IMR-90 (cell line): ENCODE measurements at regions not wholly inside any gene's neighbourhood (a gene's known extent, or its start where the extent isn't known, plus 50 kb on each side); places are given as distances from the start of the nearest gene placed in this dataset.

ENCODE experiments used
- ATAC-seq: fragments of 200-7000 bp; cut with Tn5 transposase; 2 replicates; pipeline ENCODE4 v1.9.1; 2020; ENCODE audit warnings: low read depth, mild to moderate bottlenecking, moderate library complexity
- BruUV-seq: library from RNA; stranded (reverse); fragments of 400-500 nt; replicated peaks from 2 replicates; lab custom pipeline; 2021; lab: Mats Ljungman, UMichigan
- CTCF ChIA-PET: fragments of 300-600 bp; formaldehyde crosslinking; extraction: SDS; loops from one replicate; lab custom pipeline; 2021; ENCODE audit warnings: antibody characterized with exemption; lab: Yijun Ruan, JAX
- POLR2A ChIA-PET: fragments of 300-600 bp; sonication (Branson Sonifier 250); formaldehyde crosslinking; loops from one replicate; lab custom pipeline; 2022; ENCODE audit warnings: antibody characterized with exemption; ENCODE audit not compliant: unreplicated experiment; lab: Charles Lee
- DNase-seq: peaks from one replicate; pipeline ENCODE4 v3.0.0; 2013
- H2AFZ ChIP-seq: replicated peaks from 2 replicates; pipeline ENCODE3; 2013; ENCODE audit warnings: low read length, mild to moderate bottlenecking; ENCODE audit not compliant: poor library complexity
- H2AK5ac ChIP-seq: 2 replicates; pipeline ENCODE4 v1.6.1; 2013; ENCODE audit warnings: low read depth, low read length, inconsistent platforms
- H2AK9ac ChIP-seq: replicated peaks from 2 replicates; pipeline ENCODE3; 2013; ENCODE audit warnings: mild to moderate bottlenecking, low read depth, low read length, moderate library complexity; ENCODE audit not compliant: poor library complexity
- H2BK120ac ChIP-seq: 2 replicates; pipeline ENCODE4 v1.6.1; 2013; ENCODE audit warnings: low read depth, low read length, inconsistent platforms
- H2BK15ac ChIP-seq: 3 replicates; pipeline ENCODE4 v1.6.1; 2013; ENCODE audit warnings: low read depth, low read length, inconsistent platforms
- H2BK20ac ChIP-seq: 2 replicates; pipeline ENCODE4 v1.6.1; 2013; ENCODE audit warnings: low read depth, mild to moderate bottlenecking, inconsistent platforms, low read length, moderate library complexity
- H2BK5ac ChIP-seq: 2 replicates; pipeline ENCODE4 v1.6.1; 2013; ENCODE audit warnings: mild to moderate bottlenecking, low read depth, low read length, inconsistent platforms; ENCODE audit not compliant: poor library complexity, severe bottlenecking
- H3K14ac ChIP-seq: replicated peaks from 2 replicates; pipeline ENCODE4 v1.6.1; 2013; ENCODE audit warnings: low read depth, low read length, inconsistent platforms
- H3K18ac ChIP-seq: 2 replicates; pipeline ENCODE4 v1.6.1; 2013; ENCODE audit warnings: low read depth, low read length, control low read depth
- H3K23ac ChIP-seq: 2 replicates; pipeline ENCODE4 v1.6.1; 2013; ENCODE audit warnings: low read depth, low read length, inconsistent platforms
- H3K27ac ChIP-seq: 2 replicates; pipeline ENCODE4 v1.5.1; 2013; ENCODE audit warnings: mild to moderate bottlenecking, control low read depth, low read length; ENCODE audit not compliant: insufficient read depth
- H3K27me3 ChIP-seq: 2 replicates; pipeline ENCODE4 v1.6.1; 2013; ENCODE audit warnings: low read length; ENCODE audit not compliant: control insufficient read depth, insufficient read depth
- H3K36me3 ChIP-seq: 2 replicates; pipeline ENCODE4 v1.6.1; 2013; ENCODE audit warnings: low read length, mixed read lengths; ENCODE audit not compliant: control insufficient read depth, insufficient read depth
- H3K4ac ChIP-seq: 2 replicates; pipeline ENCODE4 v1.6.1; 2013; ENCODE audit warnings: low read depth, low read length, inconsistent platforms
- H3K4me1 ChIP-seq: 2 replicates; pipeline ENCODE4 v1.6.1; 2013; ENCODE audit warnings: low read length, mixed read lengths; ENCODE audit not compliant: control insufficient read depth, insufficient read depth
- H3K4me2 ChIP-seq: 2 replicates; pipeline ENCODE4 v1.6.1; 2013; ENCODE audit warnings: low read depth, mild to moderate bottlenecking, control low read depth, low read length, moderate library complexity
- H3K4me3 ChIP-seq: 2 replicates; pipeline ENCODE4 v1.5.1; 2013; ENCODE audit warnings: low read depth, mild to moderate bottlenecking, control low read depth, low read length, moderate library complexity; ENCODE audit not compliant: insufficient read depth
- H3K56ac ChIP-seq: 2 replicates; pipeline ENCODE4 v1.6.1; 2013; ENCODE audit warnings: low read length, inconsistent platforms; ENCODE audit not compliant: insufficient read depth; ENCODE audit errors: extremely low read depth
- H3K79me1 ChIP-seq, 2 experiments: 2 replicates each; pipeline ENCODE4 v1.6.1; 2013; ENCODE audit warnings: low read length in 2 of 2, inconsistent platforms in 1 of 2, low read depth in 1 of 2
- H3K9ac ChIP-seq: 2 replicates; pipeline ENCODE4 v1.6.1; 2013; ENCODE audit warnings: low read depth, low read length, control low read depth
- H3K9me1 ChIP-seq: 2 replicates; pipeline ENCODE4 v1.6.1; 2013; ENCODE audit warnings: low read length, inconsistent platforms; ENCODE audit not compliant: insufficient read depth
- H3K9me3 ChIP-seq: 2 replicates; pipeline ENCODE4 v1.6.1; 2013; ENCODE audit warnings: low read length; ENCODE audit not compliant: control insufficient read depth, insufficient read depth
- H4K20me1 ChIP-seq: 2 replicates; pipeline ENCODE4 v1.6.1; 2013; ENCODE audit warnings: low read length, inconsistent platforms; ENCODE audit not compliant: insufficient read depth
- H4K5ac ChIP-seq: 2 replicates; pipeline ENCODE4 v1.6.1; 2013; ENCODE audit warnings: mild to moderate bottlenecking, low read depth, low read length, control low read depth
- H4K8ac ChIP-seq, 2 experiments: 2 replicates each; pipeline ENCODE4 v1.6.1; 2013; ENCODE audit warnings: low read depth in 2 of 2, low read length in 2 of 2, control low read depth in 1 of 2, inconsistent platforms in 1 of 2
- H4K91ac ChIP-seq: 2 replicates; pipeline ENCODE4 v1.6.1; 2013; ENCODE audit warnings: low read depth, low read length, inconsistent platforms; ENCODE audit not compliant: insufficient read depth
- MAFK ChIP-seq: IDR thresholded peaks from 2 replicates; pipeline ENCODE4 v1.6.1; 2012; ENCODE audit warnings: low read depth, low read length, improper control_type of control experiment
- MXI1 ChIP-seq: IDR thresholded peaks from 2 replicates; pipeline ENCODE4 v1.6.1; 2012; ENCODE audit warnings: low read depth, mild to moderate bottlenecking, low read length, moderate library complexity, borderline replicate concordance
- WGBS, 2 experiments: methylation state at CpG; one replicate each; pipeline versions ENCODE4 v1.1.5 to v1.1.7; 2013; ENCODE audit warnings: missing lambda C conversion rate in 2 of 2; ENCODE audit not compliant: insufficient read length in 1 of 2; ENCODE audit errors: extremely low coverage in 2 of 2; 5-methylcytosine and 5-hydroxymethylcytosine counted together
- dilution Hi-C: fragments of 300-500 bp; cut with HindIII; formaldehyde crosslinking; loops from one replicate; pipeline ENCODE4 v1.14.3; 2018; ENCODE audit warnings: low sequenced_read_pairs; ENCODE audit not compliant: unreplicated experiment
- in situ Hi-C: fragments of 300-500 bp; cut with MboI; formaldehyde crosslinking; loops from 3 replicates; pipeline ENCODE4 v1.14.3; 2019; ENCODE audit warnings: low sequenced_read_pairs, inconsistent platforms, mixed read lengths
- intact Hi-C: fragments of 100-400 bp; cut with micrococcal nuclease; formaldehyde crosslinking; loops from 2 replicates; pipeline ENCODE4 v1.10.0; 2022

GRCh38 chr11:42273977-42274376 lies 814.5 kb upstream of the LRRC4C start:
- Histone ChIP-seq H2BK15ac (no peak overlapping the region), H3K9me1 (no peaks in the 10 kb centered on the region), H4K91ac (no peak overlapping the region), H2BK5ac (no peak overlapping the region), H3K27ac (no peak overlapping the region), H3K4me3 (no peak overlapping the region), H3K36me3 (no peaks in the 10 kb centered on the region), H3K18ac (no peak overlapping the region), H4K5ac (no peak overlapping the region), H3K27me3 (no peaks in the 10 kb centered on the region), H3K9ac (no peak overlapping the region), H4K20me1 (no peaks in the 10 kb centered on the region), H3K23ac (no peak overlapping the region), H2AFZ (no peak overlapping the region), H3K4ac (no peak overlapping the region), H4K8ac (no peak overlapping the region), H3K4me2 (no peak overlapping the region), H2BK20ac (no peak overlapping the region), H2AK5ac (no peak overlapping the region), H2AK9ac (no peak overlapping the region), H3K56ac (no peak overlapping the region), H3K79me1 (no peaks in the 10 kb centered on the region), H3K14ac (no peak overlapping the region), H3K9me3 (peaks cover 10% of the 10 kb centered on the region), H3K4me1 (no peaks in the 10 kb centered on the region), H2BK120ac (no peak overlapping the region)
- BruUV-seq, result no TSS peak
- no peak for ATAC-seq
- intact Hi-C loops (no loop called here), in situ Hi-C loops (no loop called here), dilution Hi-C loops (no loop called here)
- WGBS, 2 experiments, result no CpG with 5 or more reads among the region's 6 CpGs
- CTCF ChIA-PET, result no interaction called here
- TF ChIP-seq MXI1 (no peak), MAFK (peak; percentile 40; the same call in 1 of the 2 replicates)
- POLR2A ChIA-PET, result no interaction called here
- DNase-seq, result no peak
